GM12891 (cell line): ENCODE measurements at regions not wholly inside any gene's neighbourhood (a gene's known extent, or its start where the extent isn't known, plus 50 kb on each side); places are given as distances from the start of the nearest gene placed in this dataset.

ENCODE experiments used
- PAX5 ChIP-seq: IDR thresholded peaks from 2 replicates; pipeline ENCODE4 v1.6.1; 2011; ENCODE audit warnings: low read length, moderate library complexity, mild to moderate bottlenecking; ENCODE audit not compliant: insufficient read depth, severe bottlenecking
- POLR2A ChIP-seq: IDR thresholded peaks from 2 replicates; pipeline ENCODE4 v1.6.1; 2011; ENCODE audit warnings: low read depth, low read length, control low read depth
- POLR2AphosphoS5 ChIP-seq: IDR thresholded peaks from 2 replicates; pipeline ENCODE4 v1.6.1; 2011; ENCODE audit warnings: low read depth, low read length, control low read depth
- POU2F2 ChIP-seq: IDR thresholded peaks from 2 replicates; pipeline ENCODE4 v1.6.1; 2011; ENCODE audit warnings: low read depth, mild to moderate bottlenecking, control low read depth, low read length, moderate library complexity
- SPI1 ChIP-seq: IDR thresholded peaks from 2 replicates; pipeline ENCODE4 v1.6.1; 2011; ENCODE audit warnings: low read depth, low read length, control low read depth
- TAF1 ChIP-seq: IDR thresholded peaks from 2 replicates; pipeline ENCODE4 v1.6.1; 2011; ENCODE audit warnings: low read depth, low read length, control low read depth

DNA sequence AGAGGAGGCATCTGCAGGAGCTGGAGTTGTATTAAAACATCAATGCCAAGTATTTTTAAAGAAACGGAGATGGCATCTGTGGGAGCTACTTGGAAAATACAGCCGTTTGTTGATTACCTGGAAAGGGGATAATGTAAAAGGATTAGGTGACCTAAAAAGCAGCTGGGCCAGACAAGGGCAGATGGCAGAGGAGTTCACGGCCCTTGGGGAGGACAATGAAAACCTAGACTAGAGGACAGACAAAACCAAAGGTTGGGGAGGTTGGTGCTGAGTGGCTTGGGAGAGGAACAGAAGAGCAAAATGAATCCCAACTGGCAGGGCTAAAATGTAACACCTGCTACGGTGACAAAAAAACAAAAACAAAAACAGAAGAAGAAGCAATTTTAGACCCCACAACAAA is 260.5 kb upstream of the JARID2 start:
- TF ChIP-seq POLR2A (no peak), TAF1 (no peak), POLR2AphosphoS5 (no peak), PAX5 (no peak), SPI1 (no peak), POU2F2 (no peak)
